Stimulated activated naive CD4-positive, alpha-beta T cell (primary cell): ENCODE measurements at regions not wholly inside any gene's neighbourhood (a gene's known extent, or its start where the extent isn't known, plus 50 kb on each side); places are given as distances from the start of the nearest gene placed in this dataset.
"Not testable (repeated sequence)": the region's sequence is repeated elsewhere in the genome, so short reads cannot be mapped to it uniquely, and the experiment has no call there.

Experiments
- DNase-seq, 6 experiments: peaks; one replicate each; lab custom pipeline; 2025; lab: John Stamatoyannopoulos, UW

DNA sequence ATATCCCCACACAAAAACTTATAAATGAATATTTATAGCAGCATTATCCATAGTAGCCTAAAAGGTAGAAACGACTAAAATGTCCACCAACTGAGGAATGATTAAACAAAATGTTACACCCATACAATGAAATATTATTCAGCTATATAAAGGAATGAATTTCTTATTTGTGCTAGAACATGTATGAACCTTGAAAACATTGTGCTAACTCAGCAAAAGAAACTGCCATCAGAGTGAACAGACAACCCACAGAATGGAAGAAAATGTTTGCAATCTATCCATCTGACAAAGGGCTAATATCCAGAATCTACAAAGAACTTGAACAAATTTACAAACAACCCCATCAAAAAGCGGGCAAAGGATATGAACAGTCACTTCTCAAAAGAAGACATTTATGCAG lies 155.3 kb upstream of the DIAPH2 start:
- DNase-seq: not testable (repeated sequence)

DNA sequence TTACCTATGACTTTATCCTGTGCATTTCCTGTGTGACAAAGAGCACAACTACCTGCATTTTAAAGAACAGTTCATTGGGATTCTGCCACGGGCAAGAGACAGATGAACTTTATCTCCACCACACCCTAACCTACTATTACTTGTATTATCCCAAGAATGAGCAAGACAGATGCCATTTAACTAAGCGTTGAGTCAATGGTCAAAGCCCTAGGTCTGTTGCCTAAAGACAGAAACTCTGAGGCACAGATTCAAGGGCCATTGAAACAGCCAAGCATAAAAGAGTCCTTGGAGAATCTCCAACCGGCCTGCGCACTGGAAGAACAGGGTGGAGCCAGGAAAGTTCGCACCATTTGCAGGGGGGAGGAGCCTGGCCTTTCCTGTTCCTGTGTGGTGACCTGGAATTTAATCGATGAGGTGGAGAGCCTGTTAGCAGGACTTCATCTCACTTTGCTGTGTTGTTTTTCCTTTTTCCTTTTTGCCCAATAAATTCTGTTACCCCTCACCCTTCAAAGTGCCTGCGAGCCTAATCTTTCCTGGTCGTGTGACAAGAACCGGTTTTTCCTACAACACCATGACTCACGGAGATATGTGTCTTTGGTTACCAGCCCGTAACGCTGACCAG lies 146.4 kb upstream of the DIAPH2 start:
- DNase-seq: no peak

DNA sequence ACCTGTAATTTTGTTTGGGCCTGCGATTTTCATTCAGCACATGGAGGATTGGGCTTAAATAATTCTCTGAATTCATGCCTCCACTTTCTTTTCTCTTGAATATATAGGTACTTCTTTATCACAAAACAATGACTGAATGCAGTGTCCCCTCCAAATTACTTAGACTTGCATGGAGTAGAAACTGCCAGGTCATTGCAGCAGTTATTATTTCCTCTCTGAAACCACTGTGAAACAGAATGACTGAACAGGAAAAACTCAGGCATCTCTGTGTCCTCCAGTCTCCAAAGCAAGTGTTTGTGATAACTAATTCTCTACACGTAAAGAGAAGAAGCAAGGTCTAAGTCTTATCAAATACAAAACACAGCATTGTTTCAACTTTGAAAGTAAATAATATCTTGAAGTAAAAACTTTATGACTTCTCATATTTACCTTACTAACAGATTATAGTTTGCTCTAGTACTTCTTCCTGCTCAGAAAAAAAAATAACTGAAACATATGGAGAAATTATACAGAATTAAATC lies 144.5 kb upstream of the DIAPH2 start:
- DNase-seq: no peak

DNA sequence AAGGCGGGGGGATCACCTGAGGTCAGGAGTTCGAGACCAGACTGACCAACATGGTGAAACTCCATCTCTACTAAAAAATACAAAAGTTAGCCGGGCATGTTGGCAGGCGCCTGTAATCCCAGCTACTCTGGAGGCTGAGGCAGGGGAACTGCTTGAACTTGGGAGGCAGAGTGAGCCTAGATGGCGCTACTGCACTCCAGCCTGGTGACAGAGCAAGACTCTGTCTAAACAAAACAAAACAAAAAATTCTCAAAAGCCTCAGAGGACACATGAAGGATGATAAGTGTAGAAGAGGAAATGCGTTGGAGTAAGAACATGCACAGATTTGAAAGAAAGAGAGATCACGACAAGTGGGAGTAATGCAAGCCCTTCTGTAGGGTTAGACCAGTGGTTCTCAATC lies 138.4 kb upstream of the DIAPH2 start:
- not testable (repeated sequence) for DNase-seq

DNA sequence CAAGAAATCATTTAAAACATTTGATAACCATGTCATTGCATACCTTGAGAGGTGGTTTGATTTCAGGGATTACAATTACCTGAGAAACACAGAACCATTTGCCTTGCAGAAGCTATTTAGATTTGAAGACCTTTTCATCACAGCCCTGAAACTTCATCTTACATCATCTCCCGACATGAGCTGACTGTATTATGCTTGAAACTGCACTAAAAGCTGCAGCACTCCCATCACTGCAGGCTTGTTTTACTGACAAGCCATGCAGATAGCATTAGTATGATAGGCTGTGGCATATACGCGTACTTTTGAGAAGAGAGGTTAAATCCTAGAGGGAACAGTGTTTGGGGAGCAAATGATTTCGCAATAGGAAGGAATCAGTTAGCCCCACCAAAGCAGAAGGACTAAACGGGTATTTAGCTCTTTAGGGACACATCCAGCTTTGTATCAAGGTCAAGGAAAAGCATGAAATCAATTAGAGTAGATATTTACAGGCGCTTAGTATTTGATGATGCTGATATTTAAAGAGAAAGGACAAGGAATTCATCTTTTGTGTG lies 133.2 kb upstream of the DIAPH2 start:
- DNase-seq: no peak

DNA sequence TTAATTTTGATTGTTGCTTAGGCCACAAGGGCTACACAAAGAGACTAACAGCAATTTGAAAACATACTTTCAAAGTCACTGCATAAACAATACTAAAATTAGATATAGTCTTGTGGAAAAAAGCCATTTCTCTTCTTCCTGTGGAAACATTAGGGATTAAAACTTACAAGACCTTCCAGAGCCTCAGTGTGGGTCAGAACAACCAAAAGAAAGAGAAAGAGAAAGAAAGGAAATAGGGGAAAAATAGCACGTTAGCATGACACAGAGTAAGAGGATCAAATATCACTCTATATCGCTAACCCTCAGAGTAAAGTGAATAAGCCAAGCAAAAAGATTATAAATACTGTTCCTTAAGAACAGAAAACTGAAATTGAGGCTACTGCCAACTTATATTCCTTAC lies 127.8 kb upstream of the DIAPH2 start:
- DNase-seq: no peak

DNA sequence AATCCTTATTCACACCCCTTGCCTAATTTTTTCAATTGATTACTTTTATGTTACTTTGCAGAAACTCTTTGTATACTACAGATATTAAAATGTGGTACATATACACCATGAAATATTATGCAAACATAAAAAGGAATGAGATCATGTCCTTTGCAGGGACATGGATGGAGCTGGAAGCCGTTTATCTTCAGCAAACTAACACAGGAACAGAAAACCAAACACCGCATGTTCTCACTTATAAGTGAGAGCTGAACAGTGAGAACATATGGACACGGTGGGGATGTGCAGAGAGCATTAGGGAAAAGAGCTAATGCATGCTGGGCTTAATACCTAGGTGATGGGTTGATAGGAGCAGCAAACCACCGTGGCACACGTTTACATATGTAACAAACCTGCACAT lies 123.5 kb upstream of the DIAPH2 start:
- not testable (repeated sequence) for DNase-seq

DNA sequence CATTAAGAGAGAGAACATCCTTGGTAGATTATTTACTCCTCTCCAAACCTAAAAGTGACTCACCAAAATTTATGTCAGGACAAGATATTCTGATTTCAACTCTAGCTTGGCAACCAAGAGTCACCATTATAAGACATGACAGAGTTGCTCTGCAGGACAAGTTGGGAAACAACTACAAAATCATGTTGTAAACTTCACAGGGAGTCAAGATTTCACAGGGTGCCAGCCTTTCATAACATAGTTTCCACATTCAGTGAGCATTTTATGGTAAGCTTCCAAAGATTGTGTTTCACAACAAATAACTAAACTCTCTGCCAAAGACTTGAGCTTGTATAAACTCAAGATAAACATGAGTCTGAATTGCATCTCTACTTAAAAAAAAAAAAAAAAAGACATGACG lies 121.0 kb upstream of the DIAPH2 start:
- DNase-seq: no peak

DNA sequence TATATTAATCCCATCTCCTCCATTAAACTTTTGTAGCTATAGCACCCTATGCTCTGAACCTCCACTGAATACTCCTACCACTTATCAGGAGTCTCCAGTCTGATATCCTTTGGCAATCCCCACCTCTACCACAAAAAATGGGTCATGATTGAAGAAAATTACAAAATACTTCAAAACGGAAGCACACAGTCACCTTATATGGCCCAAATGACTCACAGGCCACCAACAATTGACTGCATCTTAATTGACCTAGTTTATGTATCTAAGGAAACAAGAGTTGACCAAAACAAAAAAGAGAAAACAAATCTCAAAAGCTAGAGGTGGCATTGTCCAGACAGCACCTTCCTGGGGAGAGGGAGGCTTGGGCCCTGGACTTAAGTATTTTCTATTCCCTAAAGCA lies 120.0 kb upstream of the DIAPH2 start:
- no peak for DNase-seq

DNA sequence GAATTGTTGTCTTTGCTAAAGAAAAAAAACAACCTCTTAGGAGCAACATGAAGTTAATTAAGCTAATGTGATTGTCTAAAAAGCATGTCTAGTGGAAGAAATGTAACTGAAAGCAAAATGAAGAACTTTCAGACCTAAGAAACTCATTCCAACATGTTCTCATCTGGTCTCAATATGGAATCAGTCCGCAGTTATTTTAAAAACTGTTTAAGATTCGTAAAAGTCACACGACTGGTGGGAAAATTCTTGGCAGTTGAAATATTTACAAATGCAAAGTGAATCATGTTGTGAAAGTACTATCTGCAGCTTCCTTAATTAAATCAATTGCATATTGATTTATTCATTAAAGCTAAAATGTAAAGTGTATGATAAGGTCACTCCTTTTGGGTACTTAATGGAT lies 117.8 kb upstream of the DIAPH2 start:
- DNase-seq: no peak

DNA sequence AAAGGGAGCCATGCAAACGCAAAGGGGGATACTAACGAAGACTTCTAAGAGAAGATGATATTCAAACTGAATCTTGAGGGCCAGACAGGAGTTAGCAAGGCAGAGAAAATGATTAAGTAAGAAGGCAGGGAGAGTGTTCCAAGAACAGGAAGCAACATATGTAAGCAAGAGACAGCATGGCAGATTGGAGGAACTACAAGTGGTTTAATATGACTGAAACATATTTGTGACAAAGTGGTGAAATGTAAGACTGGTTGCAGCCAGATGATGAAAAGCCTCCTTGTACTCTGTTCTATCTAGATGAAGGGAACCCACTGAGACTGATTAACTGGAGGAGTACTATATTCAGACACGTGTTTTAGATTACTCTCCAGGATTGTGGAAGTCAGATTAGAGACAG lies 116.6 kb upstream of the DIAPH2 start:
- no peak for DNase-seq

DNA sequence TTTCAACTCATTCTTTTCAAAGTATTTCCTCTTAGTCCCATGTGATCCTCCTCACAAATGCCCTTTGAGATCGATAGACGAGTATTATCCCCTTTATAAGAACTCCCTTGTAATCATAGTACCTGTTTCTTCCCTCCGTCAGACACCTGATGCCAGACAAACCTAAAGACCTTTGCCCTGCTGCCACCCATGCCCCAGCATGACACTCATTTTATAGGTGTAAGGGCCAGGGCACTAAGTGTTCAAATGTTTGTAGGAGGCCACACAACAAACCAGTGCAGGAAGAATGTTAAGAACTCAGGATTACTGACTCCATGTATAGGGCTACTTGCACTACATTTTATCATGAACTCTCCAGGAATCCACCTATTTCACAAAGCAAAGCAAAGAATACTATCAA lies 115.6 kb upstream of the DIAPH2 start:
- DNase-seq: no peak

DNA sequence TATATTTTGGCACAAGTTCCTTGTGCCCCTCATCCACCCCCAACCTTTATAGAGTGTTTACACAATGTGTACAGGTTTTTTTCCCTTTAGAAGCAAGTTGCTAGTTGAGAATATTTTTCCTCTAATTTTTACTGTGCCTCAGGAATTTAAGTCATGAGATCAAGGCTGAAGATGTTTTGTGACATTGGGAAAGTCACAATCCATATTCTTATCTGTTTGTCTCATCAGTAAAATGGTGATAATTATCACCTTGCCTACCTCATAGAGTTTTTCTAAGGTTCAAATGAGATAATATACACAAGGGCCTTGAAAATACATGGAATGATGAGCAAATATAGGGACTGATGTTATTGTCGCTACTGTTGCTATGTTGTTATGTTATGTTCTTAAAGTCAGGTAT lies 109.6 kb upstream of the DIAPH2 start:
- no peak for DNase-seq

DNA sequence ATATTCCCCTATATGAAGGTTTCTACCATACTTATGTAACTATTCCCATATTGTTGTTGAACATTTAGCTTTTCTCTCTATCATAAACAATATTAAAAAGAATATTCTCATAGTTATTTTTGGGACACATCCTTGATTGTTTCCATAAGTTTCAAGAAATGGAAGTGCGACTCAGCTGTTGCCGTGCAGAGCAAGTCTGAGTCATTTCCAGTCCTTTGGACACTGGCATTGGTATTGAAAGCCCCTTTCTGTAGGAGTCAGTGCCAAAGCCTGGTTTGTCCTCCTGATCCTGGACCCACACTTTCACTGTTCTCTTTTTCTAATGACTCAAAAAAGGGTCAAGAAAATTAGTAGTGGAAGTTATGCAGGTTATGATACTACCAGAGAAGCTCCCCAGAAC lies 108.3 kb upstream of the DIAPH2 start:
- DNase-seq: no peak

DNA sequence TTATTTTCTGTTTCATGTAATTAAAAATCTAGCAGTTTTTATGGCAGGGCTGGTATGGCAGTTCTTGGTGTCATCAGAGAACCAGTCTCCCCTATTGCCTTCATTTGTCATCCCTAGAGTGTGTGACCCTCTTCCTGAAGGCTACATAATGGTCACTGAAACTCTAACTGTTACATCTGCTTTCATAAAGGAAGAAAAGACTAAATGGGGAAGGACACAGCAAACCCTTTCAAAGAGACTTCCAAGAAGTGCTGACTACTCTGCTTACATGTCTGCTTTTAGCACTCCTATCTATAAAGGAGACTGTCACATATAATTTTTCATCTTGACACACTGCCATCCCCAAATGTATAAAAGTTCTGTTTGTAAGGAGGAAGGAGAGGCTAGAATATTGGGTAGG lies 105.9 kb upstream of the DIAPH2 start:
- no peak for DNase-seq

DNA sequence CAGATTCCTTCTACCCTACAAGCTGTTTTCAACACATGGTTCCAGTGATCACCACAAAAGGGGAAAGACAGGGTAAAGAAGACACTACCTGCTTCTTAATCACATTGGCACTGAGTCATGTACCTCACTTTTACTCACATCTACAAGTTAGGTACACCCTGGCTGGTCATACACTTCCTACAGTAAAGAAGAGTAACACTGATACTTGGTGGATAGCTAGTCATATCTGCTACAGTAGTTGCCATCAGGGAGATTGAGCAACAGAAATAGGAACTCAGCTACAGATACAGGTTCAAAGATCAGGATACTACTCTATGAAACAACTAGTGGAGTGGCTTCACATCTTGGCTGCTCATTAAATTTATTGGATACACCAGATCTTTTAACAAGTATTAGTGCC lies 105.4 kb upstream of the DIAPH2 start:
- no peak for DNase-seq

DNA sequence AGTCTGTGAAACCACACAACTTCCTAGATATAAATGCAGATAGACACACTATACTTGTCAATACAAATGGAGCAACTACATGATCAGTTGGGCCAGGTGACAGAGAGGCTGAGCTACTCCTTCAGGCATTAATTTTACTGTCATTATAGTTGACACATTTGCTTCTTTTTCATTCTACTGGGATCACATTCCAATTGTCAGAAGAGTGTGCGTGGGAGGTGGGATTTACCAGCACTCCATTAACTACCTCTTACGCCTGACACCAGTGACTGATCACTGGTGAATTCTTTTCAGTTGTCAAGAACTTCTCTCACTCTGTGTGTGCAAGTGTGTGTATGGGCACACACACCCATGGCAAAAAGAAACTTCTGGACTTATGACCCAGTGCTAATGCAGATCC lies 94.2 kb upstream of the DIAPH2 start:
- DNase-seq: no peak

DNA sequence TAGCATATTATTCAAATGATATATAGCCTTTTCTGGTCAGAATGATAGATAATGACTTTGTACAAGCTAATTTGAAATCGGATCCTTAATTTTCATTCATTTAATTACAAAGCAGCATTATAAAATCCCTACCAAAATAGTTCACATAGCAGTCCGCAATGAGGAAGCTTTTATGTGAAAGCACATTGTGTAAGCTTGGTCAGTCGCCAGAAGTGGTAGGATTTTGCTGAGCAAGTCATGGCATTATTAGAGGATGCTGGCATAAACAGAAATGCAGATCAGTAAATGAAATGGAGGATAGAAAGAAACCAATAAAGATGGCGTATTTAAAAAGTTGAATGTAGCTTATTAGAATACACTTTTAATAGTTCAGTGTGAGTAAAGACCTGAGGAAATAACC lies 93.2 kb upstream of the DIAPH2 start:
- DNase-seq: no peak

DNA sequence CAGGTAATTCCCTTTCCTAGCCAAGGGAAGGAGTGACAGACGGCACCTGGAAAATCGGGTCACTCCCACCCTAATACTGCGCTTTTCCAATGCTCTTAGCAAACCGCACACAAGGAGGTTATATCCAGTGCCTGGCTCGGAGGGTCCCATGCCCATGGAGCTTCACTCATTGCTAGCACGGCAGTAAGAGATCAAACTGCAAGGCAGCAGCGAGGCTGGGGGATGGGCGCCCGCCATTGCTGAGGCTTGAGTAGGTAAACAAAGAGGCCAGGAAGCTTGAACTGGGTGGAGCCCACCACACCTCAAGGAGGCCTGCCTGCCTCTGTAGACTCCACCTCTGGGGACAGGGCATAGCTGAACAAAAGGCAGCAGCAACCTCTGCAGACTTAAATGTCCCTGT lies 86.8 kb upstream of the DIAPH2 start:
- DNase-seq: not testable (repeated sequence)

DNA sequence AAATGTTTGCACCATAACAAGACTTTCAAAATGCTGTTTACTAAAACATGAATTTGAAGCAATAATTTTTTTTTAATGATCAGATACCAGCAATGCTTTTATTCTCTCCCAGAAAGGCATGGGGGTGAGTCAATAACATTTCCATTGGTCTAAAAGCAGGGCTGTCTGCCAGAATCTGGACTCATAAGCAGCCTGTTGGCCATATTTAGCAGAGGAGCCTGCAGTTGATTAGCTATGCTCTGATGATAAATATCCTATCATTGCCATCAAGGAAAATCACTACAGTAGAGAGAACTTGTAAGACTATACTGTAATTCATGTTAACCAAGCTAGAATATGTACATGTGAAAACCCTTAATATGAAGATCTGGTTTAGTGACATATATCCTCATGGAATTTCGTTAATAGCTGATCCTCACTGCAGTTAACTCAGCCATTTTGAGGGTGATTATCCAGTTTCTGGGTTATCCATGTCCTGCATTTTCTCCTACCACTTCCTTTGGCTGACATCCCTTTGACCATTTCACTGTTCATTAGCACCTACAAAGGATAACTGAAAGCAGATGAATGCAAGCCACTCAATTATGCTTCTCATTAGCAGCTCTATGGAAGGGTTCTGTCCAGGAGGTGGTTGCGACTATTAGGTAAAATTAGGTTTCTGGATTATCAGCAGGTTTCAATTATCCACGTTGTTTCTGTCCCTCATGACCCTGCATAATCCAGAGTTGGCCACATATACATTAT lies 72.9 kb upstream of the DIAPH2 start:
- DNase-seq: no peak

DNA sequence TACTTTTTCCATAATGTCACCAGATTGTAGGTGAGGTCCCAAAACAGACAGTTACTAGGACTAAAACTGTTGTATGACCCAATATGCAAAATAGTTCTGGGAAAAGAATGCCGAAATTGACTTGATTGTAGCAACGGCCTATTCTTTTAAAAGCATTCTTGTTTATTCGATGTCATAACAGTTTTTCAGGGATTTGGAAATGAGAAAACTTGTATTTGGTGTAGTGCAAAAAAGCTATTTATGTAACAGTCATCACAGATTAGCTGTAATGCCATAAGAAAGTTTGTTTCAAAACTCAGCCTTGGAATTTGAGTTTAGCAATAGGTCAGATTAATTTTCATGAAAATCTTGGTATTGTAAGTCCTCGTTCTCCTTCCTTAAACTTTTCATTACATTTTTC lies 69.2 kb upstream of the DIAPH2 start:
- no peak for DNase-seq

DNA sequence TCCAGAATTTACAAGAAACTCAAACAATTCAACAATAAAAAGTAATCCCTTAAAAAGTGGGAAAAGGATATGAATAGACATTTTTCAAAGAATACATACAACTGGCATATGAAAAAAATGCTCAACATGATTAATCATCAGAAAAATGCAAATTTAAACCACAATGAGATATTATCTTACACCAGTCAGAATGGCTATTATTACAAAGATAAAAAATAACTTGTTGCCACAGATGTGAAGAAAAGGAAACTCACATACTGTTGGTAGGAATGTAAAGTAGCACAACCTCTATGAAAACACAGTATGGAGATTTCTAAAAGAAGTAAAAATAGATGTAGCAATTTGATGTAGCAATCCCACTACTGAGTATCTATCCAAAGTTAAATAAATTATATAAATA lies 65.1 kb upstream of the DIAPH2 start:
- no peak for DNase-seq

DNA sequence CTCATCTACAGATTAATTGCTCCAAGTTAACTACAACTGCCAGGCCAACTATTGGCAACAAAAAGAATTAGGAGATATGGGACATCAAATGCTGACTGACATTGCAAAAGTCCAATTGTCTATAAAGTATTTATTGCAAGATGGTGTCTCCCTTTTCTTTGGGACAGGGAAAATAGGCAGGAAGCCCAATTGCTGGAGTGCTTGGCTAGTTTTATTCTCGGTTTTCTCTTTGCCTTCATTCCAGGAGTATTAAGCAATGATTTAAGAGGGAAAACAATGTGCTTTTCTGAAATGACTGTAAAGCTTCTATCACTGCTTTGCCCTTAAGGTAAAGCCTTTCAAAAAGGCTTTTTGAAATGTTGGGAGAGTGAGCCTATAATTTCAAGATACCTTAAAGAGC lies 62.8 kb upstream of the DIAPH2 start:
- no peak for DNase-seq
